ENCODE measurements at regions not wholly inside any gene's neighbourhood (a gene's known extent, or its start where the extent isn't known, plus 50 kb on each side); places are given as distances from the start of the nearest gene placed in this dataset.

DNA sequence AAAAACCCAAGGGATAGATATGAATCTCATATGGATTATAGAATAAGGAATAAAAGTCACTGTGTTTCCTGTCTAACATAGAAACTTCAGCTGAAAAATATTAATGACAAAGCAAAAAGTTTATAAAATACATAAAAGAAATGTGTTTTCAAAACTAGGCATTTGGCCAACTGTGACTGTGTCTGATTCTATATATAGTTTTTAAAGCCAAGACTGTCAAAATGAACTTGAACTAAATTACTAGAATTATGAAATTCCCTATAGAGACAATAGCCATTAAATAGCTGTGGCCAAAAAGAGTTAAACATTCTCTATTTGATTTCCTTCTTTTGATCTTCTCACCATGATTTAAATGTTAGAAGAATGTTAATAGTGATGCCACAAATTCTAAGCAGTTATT lies 311.2 kb upstream of the SEMA3D start:
- Histone ChIP-seq H3K27ac (ENCODE audit: extremely low read depth, low read depth, low read length) (no peak overlapping the region), H3K4me1 (replicated peaks in 1 of 2; ENCODE audit: control insufficient read depth in 2 of 2, insufficient read depth in 2 of 2, low read length in 2 of 2) (no peaks in the 10 kb centered on the region), H3K9me3 (replicated peaks; ENCODE audit: control insufficient read depth, insufficient read depth, low read depth, low read length) (peaks cover 5% of the 10 kb centered on the region; the same call in 1 of the 2 replicates), H3K4me3 (no peak overlapping the region), H4K20me1 (replicated peaks; ENCODE audit: control insufficient read depth, insufficient read depth, low read length) (no peaks in the 10 kb centered on the region), H2AFZ (ENCODE audit: low read depth, low read length) (no peak overlapping the region), H3K79me2 (ENCODE audit: control insufficient read depth, insufficient read depth, low read length) (no peaks in the 10 kb centered on the region), H3K27me3 (ENCODE audit: control insufficient read depth in 2 of 2, insufficient read depth in 2 of 2, low read length in 2 of 2) (no peaks in the 10 kb centered on the region), H3K4me2 (ENCODE audit: insufficient read depth, low read length) (no peak overlapping the region), H3K9ac (ENCODE audit: insufficient read depth in 1 of 2, low read depth in 2 of 2, low read length in 2 of 2) (no peak overlapping the region), H3K36me3 (ENCODE audit: control insufficient read depth, insufficient read depth, low read length) (no peaks in the 10 kb centered on the region), H3K9me1 (ENCODE audit: control insufficient read depth, insufficient read depth, low read length) (no peaks in the 10 kb centered on the region)
- DNase-seq (ENCODE audit: extremely low read depth in 1 of 4, low spot score in 3 of 4) (no peak), ATAC-seq (no peak), FAIRE-seq (no peak)
- in situ Hi-C loops (cut with MboI): no loop called here
- TF ChIP-seq NR4A1 (CRISPR knock-in tag; IDR thresholded peaks at IDR 0.05) (no peak), NR4A1 (tag; IDR thresholded peaks at IDR 0.05) (no peak), ZNF584 (CRISPR knock-in tag; IDR thresholded peaks at IDR 0.05; ENCODE audit: low read depth) (no peak), CBFB (CRISPR knock-in tag; IDR thresholded peaks at IDR 0.05) (no peak), ZFP30 (CRISPR knock-in tag; IDR thresholded peaks at IDR 0.05; ENCODE audit: borderline replicate concordance) (no peak), CCAR2 (IDR thresholded peaks at IDR 0.05; ENCODE audit: low read depth, low read length) (no peak), TCF7 (IDR thresholded peaks at IDR 0.05; ENCODE audit: borderline replicate concordance) (no peak), SRSF9 (IDR thresholded peaks at IDR 0.05; ENCODE audit: borderline replicate concordance, low read depth, low read length) (no peak), SMAD2 (IDR thresholded peaks at IDR 0.05; ENCODE audit: low read depth, low read length) (no peak), TCF3 (CRISPR knock-in tag; IDR thresholded peaks at IDR 0.05) (no peak), SIX5 (IDR thresholded peaks at IDR 0.05; ENCODE audit: borderline replicate concordance in 1 of 2, insufficient read depth in 1 of 2, low read depth in 1 of 2, low read length in 2 of 2) (no peak)
- TF ChIP-seq, protein P1, sequence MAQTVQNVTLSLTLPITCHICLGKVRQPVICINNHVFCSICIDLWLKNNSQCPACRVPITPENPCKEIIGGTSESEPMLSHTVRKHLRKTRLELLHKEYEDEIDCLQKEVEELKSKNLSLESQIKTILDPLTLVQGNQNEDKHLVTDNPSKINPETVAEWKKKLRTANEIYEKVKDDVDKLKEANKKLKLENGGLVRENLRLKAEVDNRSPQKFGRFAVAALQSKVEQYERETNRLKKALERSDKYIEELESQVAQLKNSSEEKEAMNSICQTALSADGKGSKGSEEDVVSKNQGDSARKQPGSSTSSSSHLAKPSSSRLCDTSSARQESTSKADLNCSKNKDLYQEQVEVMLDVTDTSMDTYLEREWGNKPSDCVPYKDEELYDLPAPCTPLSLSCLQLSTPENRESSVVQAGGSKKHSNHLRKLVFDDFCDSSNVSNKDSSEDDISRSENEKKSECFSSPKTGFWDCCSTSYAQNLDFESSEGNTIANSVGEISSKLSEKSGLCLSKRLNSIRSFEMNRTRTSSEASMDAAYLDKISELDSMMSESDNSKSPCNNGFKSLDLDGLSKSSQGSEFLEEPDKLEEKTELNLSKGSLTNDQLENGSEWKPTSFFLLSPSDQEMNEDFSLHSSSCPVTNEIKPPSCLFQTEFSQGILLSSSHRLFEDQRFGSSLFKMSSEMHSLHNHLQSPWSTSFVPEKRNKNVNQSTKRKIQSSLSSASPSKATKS (CRISPR knock-in tag; IDR thresholded peaks at IDR 0.05): no peak
- TF ChIP-seq, protein P2, sequence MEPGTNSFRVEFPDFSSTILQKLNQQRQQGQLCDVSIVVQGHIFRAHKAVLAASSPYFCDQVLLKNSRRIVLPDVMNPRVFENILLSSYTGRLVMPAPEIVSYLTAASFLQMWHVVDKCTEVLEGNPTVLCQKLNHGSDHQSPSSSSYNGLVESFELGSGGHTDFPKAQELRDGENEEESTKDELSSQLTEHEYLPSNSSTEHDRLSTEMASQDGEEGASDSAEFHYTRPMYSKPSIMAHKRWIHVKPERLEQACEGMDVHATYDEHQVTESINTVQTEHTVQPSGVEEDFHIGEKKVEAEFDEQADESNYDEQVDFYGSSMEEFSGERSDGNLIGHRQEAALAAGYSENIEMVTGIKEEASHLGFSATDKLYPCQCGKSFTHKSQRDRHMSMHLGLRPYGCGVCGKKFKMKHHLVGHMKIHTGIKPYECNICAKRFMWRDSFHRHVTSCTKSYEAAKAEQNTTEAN (CRISPR knock-in tag; IDR thresholded peaks at IDR 0.05): no peak
- TF ChIP-seq, protein P3, sequence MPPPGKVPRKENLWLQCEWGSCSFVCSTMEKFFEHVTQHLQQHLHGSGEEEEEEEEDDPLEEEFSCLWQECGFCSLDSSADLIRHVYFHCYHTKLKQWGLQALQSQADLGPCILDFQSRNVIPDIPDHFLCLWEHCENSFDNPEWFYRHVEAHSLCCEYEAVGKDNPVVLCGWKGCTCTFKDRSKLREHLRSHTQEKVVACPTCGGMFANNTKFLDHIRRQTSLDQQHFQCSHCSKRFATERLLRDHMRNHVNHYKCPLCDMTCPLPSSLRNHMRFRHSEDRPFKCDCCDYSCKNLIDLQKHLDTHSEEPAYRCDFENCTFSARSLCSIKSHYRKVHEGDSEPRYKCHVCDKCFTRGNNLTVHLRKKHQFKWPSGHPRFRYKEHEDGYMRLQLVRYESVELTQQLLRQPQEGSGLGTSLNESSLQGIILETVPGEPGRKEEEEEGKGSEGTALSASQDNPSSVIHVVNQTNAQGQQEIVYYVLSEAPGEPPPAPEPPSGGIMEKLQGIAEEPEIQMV (tag; conservative IDR thresholded peaks at IDR 0.05; ENCODE audit: low read depth): no peak
- intact Hi-C loops (cut with micrococcal nuclease): no loop called here
- POLR2A ChIA-PET: no interaction called here
- CTCF ChIA-PET (ENCODE audit: low intra/inter-chr PET ratio): no interaction called here
- BruUV-seq (replicated peaks): no TSS peak

Measured in K562 (cell line).